GM18909 (cell line): ENCODE measurements at regions not wholly inside any gene's neighbourhood (a gene's known extent, or its start where the extent isn't known, plus 50 kb on each side); places are given as distances from the start of the nearest gene placed in this dataset.
A peak's percentile ranks its signal among the peaks of the same experiment; 100 is the strongest.

Source experiments
- ATAC-seq: cut with Tn5 transposase; IDR thresholded peaks from one replicate; pipeline ENCODE4 v1.9.1; 2021; ENCODE audit warnings: mild to moderate bottlenecking; ENCODE audit not compliant: unreplicated experiment, poor library complexity

DNA sequence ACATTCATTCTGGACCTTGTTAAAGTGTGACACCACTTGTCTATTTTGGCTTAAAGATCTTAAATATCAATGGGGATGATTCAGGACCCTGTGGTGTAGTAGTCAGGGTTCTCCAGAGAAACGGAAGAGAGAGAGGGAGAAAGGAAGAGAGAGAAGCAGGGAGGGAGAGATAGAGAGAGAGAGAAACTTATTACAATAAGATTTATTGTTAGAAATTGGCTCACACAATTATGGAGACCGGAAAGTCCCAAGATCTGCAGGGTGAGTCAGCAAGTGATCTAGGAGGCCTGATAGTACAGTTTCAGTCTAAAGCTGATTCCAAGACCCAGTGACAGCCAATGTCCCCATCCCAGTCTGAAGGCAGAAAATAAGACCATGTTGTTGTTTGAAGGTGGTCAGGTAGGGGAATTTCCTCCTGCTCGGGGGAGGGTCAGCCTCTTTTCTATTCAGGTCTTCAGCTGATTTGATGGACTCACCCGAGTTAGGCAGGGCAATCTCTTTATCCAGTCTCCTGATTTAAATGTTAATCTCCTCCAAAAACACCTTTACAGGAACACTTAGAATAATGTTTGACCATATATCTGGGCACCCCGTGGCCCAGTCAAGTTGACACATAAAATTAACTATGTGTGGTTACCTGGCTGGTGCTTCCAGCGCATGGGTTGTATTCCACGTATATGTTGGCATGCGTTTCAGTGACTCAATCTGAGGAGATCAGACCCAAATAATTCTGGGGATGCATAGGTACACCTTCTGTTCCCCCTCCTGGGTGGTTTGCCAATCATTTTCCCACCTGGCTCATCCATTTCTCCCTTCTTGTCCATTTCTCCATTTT, 1350.5 kb downstream of the TBC1D22A start:
- ATAC-seq, result no peak

GRCh38 chr22:48106715-48107259, 1344.3 kb downstream of the TBC1D22A start:
- no peak for ATAC-seq

DNA sequence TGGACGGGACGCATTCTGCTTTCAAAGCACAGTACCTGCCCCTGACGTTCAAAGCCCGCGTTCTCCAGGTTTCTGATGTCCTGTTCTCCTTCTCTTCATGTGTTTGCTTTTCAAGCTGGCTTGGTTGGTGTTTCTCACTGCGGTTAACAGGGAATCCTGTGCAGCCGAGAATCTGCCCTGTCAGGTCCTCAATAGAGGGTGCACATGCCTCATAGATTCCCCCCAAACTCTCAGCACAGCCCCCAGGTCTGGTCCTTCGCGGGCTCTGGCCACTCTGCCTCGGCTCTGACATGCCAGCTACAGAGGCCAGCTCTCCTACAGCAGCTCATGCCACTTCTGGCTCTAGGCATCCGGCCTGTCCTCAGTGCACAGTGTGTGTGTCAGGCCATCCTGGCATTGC, 1343.8 kb downstream of the TBC1D22A start:
- ATAC-seq, result no peak

- no peak for ATAC-seq
Measured at GRCh38 chr22:48105259-48105658, 1342.8 kb downstream of the TBC1D22A start.

- ATAC-seq, result no peak
Measured at GRCh38 chr22:48104766-48105165, 1342.3 kb downstream of the TBC1D22A start.

- no peak for ATAC-seq
Measured at GRCh38 chr22:48104102-48104738, 1341.8 kb downstream of the TBC1D22A start.

- no peak for ATAC-seq
Measured at GRCh38 chr22:48103126-48103875, 1340.9 kb downstream of the TBC1D22A start.

GRCh38 chr22:48102581-48102980, 1340.1 kb downstream of the TBC1D22A start:
- no peak for ATAC-seq

DNA sequence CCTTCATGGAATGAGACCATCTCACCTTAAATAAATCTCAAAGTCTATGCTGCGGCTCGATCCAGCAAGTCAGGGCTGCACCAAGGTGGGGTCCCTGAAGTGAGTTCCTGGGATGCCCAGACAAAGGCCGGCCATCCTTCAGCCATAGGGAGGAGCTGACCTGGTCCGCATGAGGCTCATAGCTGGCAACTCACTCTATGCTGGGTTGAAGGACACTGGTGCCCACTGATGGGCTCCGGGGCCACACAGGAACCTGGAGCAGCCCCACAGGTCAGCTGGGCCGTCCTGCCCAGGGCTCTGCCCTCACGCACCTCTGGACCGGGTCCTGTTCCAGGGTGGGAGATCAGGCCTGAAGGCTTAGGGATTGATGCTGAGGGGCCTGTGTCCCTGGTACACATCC, 1339.3 kb downstream of the TBC1D22A start:
- no peak for ATAC-seq

- no peak for ATAC-seq
Measured at GRCh38 chr22:48100685-48101417, 1338.4 kb downstream of the TBC1D22A start.

DNA sequence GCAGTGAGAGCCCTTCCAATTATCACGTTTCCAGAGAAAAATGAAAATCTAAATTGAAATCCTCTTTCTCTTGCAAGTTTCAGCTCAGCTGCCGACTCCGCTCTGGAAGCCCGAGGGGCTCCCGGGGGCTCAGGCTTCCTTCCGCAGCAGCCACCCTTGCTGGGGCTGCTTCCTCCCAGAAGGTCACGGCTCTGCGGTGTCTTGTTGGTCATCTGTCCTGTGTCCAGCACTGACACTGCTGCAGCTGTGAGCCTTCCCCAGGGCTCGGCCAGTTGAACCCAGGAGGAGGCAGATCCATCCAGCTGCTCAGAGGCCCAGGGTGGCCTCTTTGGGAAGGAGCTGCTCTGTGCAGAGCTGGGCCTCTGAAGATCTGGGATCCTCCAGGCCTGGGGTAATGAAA, 1337.2 kb downstream of the TBC1D22A start:
- no peak for ATAC-seq

DNA sequence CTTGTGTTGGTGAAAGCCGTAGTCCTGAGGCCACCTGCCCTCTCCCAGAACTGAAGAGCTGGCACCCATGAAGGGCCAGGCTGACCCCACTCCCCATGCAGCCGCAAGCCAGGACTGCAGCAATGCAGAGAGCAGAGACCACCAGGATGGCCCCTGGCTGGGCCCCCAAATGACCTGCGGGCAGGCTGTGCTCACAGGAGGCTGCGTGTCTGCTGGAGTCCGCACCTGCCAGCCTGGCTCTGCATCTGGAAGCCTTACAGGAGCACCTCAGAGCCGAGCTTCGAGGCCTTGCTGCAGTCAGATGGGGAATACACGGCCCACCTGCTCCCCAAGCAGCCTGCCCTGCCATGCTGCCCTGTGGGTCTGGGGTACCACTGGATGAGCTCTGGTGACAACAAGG, 1336.8 kb downstream of the TBC1D22A start:
- no peak for ATAC-seq

DNA sequence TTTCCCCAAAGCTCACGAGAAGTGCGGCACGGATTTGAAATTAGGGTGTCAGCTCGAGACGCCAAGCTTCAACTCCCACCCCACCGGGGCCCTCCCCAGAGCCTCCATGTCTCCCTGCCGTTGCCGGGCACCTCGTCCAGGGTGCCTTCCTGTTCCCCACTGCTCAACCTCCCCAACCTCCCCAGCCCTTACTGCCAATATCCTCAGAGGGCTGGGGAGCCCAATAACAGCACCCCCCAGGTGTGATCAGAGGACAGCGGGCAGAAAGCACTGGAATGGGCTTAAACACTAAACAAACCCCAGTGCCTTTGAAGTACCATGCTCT, 1336.4 kb downstream of the TBC1D22A start:
- peak; percentile 18 for ATAC-seq

- ATAC-seq, result peak; percentile 79
Measured at GRCh38 chr22:48098243-48098920, 1335.9 kb downstream of the TBC1D22A start.

DNA sequence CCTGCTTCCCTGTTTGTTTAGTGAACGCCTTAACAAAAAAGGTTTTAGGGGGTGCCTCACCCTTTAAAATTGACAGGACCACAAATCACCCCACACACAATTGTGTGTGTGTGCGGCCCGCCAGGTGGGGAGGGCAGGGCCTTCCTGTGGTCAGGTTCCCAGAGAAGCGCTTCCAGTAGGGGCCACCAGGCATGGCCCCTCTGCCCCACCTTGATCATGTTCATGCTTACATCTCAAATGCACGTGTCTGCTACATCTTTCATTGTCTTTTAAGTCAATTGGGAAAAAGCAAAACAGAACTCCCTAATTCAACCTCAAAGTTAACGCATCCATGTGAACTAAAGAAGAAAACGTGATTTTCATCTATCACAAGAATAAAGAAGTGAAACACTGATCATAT, 1335.3 kb downstream of the TBC1D22A start:
- peak; percentile 26 for ATAC-seq

- ATAC-seq, result peak; percentile 3
Measured at GRCh38 chr22:48096851-48097665, 1334.6 kb downstream of the TBC1D22A start.

- ATAC-seq, result no peak
Measured at GRCh38 chr22:48096411-48096810, 1334.0 kb downstream of the TBC1D22A start.

DNA sequence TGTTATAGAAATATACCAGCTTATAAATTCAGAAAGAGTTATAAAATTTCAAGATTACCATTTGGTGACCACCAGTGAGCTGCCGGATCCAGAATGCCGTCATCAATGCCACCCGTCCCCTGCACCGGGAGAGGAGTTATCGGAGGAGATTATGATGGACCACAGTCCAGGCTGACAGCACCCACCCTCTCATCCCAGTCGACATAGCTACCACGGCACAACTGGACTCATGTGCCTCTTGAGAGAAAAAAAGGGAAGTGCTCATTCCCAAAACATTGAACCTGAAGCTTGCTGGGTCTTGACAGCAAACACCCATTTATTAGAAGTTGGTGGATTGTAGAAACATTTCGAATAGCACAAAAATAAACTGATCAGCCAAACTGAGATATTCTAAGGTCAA, 1331.5 kb downstream of the TBC1D22A start:
- ATAC-seq, result no peak

- no peak for ATAC-seq
Measured at GRCh38 chr22:48092866-48093265, 1330.4 kb downstream of the TBC1D22A start.
